ENCODE measurements at regions not wholly inside any gene's neighbourhood (a gene's known extent, or its start where the extent isn't known, plus 50 kb on each side); places are given as distances from the start of the nearest gene placed in this dataset.

GRCh38 chr3:102619361-102619760 is 184.5 kb downstream of the ZPLD1 start (continued):
- TF ChIP-seq, protein P1, sequence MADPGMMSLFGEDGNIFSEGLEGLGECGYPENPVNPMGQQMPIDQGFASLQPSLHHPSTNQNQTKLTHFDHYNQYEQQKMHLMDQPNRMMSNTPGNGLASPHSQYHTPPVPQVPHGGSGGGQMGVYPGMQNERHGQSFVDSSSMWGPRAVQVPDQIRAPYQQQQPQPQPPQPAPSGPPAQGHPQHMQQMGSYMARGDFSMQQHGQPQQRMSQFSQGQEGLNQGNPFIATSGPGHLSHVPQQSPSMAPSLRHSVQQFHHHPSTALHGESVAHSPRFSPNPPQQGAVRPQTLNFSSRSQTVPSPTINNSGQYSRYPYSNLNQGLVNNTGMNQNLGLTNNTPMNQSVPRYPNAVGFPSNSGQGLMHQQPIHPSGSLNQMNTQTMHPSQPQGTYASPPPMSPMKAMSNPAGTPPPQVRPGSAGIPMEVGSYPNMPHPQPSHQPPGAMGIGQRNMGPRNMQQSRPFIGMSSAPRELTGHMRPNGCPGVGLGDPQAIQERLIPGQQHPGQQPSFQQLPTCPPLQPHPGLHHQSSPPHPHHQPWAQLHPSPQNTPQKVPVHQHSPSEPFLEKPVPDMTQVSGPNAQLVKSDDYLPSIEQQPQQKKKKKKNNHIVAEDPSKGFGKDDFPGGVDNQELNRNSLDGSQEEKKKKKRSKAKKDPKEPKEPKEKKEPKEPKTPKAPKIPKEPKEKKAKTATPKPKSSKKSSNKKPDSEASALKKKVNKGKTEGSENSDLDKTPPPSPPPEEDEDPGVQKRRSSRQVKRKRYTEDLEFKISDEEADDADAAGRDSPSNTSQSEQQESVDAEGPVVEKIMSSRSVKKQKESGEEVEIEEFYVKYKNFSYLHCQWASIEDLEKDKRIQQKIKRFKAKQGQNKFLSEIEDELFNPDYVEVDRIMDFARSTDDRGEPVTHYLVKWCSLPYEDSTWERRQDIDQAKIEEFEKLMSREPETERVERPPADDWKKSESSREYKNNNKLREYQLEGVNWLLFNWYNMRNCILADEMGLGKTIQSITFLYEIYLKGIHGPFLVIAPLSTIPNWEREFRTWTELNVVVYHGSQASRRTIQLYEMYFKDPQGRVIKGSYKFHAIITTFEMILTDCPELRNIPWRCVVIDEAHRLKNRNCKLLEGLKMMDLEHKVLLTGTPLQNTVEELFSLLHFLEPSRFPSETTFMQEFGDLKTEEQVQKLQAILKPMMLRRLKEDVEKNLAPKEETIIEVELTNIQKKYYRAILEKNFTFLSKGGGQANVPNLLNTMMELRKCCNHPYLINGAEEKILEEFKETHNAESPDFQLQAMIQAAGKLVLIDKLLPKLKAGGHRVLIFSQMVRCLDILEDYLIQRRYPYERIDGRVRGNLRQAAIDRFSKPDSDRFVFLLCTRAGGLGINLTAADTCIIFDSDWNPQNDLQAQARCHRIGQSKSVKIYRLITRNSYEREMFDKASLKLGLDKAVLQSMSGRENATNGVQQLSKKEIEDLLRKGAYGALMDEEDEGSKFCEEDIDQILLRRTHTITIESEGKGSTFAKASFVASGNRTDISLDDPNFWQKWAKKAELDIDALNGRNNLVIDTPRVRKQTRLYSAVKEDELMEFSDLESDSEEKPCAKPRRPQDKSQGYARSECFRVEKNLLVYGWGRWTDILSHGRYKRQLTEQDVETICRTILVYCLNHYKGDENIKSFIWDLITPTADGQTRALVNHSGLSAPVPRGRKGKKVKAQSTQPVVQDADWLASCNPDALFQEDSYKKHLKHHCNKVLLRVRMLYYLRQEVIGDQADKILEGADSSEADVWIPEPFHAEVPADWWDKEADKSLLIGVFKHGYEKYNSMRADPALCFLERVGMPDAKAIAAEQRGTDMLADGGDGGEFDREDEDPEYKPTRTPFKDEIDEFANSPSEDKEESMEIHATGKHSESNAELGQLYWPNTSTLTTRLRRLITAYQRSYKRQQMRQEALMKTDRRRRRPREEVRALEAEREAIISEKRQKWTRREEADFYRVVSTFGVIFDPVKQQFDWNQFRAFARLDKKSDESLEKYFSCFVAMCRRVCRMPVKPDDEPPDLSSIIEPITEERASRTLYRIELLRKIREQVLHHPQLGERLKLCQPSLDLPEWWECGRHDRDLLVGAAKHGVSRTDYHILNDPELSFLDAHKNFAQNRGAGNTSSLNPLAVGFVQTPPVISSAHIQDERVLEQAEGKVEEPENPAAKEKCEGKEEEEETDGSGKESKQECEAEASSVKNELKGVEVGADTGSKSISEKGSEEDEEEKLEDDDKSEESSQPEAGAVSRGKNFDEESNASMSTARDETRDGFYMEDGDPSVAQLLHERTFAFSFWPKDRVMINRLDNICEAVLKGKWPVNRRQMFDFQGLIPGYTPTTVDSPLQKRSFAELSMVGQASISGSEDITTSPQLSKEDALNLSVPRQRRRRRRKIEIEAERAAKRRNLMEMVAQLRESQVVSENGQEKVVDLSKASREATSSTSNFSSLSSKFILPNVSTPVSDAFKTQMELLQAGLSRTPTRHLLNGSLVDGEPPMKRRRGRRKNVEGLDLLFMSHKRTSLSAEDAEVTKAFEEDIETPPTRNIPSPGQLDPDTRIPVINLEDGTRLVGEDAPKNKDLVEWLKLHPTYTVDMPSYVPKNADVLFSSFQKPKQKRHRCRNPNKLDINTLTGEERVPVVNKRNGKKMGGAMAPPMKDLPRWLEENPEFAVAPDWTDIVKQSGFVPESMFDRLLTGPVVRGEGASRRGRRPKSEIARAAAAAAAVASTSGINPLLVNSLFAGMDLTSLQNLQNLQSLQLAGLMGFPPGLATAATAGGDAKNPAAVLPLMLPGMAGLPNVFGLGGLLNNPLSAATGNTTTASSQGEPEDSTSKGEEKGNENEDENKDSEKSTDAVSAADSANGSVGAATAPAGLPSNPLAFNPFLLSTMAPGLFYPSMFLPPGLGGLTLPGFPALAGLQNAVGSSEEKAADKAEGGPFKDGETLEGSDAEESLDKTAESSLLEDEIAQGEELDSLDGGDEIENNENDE (IDR thresholded peaks at IDR 0.05; ENCODE audit: insufficient replicate concordance, low read length) = no peak
- TF ChIP-seq SIN3A (conservative IDR thresholded peaks at IDR 0.05 in 1 of 2, IDR thresholded peaks at IDR 0.05 in 1 of 2; ENCODE audit: low read depth in 1 of 2, low read length in 2 of 2) (no peak), SP2 (IDR thresholded peaks at IDR 0.05; ENCODE audit: low read length) (no peak), MAFK (IDR thresholded peaks at IDR 0.05; ENCODE audit: low read depth, low read length) (no peak), JUND (IDR thresholded peaks at IDR 0.05; ENCODE audit: low read length) (no peak), SUZ12 (IDR thresholded peaks at IDR 0.05; ENCODE audit: low read length) (no peak), TAF7 (optimal IDR thresholded peaks at IDR 0.05; ENCODE audit: borderline replicate concordance, low read depth, low read length) (no peak), CTBP2 (IDR thresholded peaks at IDR 0.05; ENCODE audit: borderline replicate concordance, insufficient read depth, insufficient read length, low read length) (no peak)
